ENCODE measurements at regions not wholly inside any gene's neighbourhood (a gene's known extent, or its start where the extent isn't known, plus 50 kb on each side); places are given as distances from the start of the nearest gene placed in this dataset.

DNA sequence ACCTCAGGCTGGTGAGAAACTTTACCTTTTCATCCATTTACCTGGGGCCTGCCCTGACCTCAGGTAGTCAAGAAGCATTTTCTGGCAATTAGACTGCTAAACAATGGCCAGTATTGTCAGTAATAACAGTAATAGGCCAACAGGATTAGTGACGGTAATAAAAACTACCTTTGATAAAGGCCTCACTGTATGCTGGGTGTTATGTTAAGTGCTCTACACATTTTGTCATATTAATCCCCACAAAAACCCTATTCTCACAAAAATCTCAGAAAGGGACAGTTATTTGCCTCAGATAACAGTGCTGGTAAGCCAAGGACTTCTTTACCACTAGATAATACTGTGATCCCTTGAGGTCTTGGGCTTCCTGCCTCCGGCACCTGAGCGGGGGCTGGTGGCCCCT is 191.4 kb downstream of the FOXD2 start:
- Mint-ChIP-seq H3K4me3 (no peak overlapping the region), H3K4me1 (ENCODE audit: low read depth) (no peaks in the 10 kb centered on the region), H3K36me3 (ENCODE audit: low read depth) (no peaks in the 10 kb centered on the region), H3K27me3 (peaks cover 6% of the 10 kb centered on the region), H3K9me3 (no peaks in the 10 kb centered on the region), H3K27ac (no peak overlapping the region)

DNA sequence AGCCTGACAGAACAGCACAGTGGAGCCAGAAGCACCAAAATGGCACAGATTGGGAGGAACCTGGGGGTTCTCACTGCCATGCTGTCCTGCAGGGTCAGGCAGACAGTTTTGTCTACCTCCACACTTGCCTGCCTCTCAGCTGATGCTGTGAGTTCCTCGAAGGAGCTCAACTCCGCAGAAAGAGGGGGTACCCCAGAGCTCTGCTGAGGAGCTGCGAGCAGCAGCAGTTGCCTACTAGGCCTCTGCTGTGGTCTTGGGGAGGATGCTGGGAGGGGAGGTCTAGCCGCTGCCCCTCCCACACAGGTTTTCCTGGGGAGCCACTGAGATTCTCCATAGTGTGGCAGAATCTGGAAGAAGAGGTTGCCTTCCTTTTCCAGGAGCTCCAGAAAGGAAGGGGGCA is 192.5 kb downstream of the FOXD2 start:
- no peaks in the 10 kb centered on the region for H3K36me3 Mint-ChIP-seq (ENCODE audit: low read depth)
- H3K27ac Mint-ChIP-seq: no peak overlapping the region
- H3K4me3 Mint-ChIP-seq: no peak overlapping the region
- H3K4me1 Mint-ChIP-seq (ENCODE audit: low read depth): no peaks in the 10 kb centered on the region
- peaks cover 6% of the 10 kb centered on the region for H3K27me3 Mint-ChIP-seq
- H3K9me3 Mint-ChIP-seq: no peaks in the 10 kb centered on the region

DNA sequence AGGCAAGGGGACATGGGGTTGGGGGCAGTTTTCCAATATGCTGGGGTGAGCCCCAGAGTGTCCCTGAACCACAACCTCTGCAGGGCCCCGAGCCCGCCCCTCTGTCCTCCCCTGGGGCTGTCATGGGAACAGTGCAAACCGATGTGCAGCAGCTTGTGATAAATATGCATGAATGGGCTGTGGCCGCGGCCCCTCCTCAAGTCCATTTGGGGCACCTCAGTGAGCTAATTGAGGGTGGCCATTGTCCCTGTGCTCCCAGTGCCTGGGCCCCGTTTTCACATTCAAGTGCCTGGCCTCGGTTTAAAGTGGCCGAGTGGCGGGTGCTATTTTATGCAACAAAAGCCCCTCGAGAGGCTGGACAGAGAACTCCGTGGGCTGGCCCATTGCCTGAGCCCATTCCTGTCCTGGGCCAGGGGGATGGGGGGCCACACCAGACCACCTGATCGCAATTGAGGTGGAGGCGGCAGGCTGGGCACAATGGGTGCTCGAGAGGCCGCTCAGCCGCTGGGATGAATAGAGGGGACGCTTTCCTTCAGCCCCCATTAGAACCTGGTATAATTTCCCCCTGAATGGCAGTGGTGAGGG is 193.7 kb downstream of the FOXD2 start:
- Mint-ChIP-seq H3K27ac (no peak overlapping the region), H3K4me1 (ENCODE audit: low read depth) (no peaks in the 10 kb centered on the region), H3K4me3 (no peak overlapping the region), H3K36me3 (ENCODE audit: low read depth) (no peaks in the 10 kb centered on the region), H3K9me3 (no peaks in the 10 kb centered on the region), H3K27me3 (peaks cover 8% of the 10 kb centered on the region)

DNA sequence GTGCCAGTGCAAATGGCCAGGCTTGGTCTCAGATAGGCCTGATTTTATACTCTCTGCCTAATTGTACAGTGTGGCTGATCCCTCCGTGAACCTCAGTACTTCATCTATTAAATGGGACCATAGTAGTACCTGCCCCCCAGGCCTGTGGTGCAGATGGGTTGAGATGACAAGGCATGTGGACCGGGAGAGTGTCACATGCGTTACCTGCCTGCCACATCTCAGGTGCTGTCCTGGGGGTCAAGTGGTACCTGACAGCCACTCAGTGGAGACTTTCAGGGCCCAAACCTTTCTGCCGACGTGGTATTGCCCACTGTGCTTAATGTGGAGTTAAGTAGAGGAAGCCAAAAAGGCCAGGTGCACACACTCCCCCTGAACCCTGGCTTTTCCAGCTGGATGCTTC is 197.3 kb downstream of the FOXD2 start:
- H3K27me3 Mint-ChIP-seq: peaks cover 7% of the 10 kb centered on the region
- H3K36me3 Mint-ChIP-seq (ENCODE audit: low read depth): no peaks in the 10 kb centered on the region
- no peaks in the 10 kb centered on the region for H3K4me1 Mint-ChIP-seq (ENCODE audit: low read depth)
- H3K4me3 Mint-ChIP-seq: no peak overlapping the region
- no peaks in the 10 kb centered on the region for H3K9me3 Mint-ChIP-seq
- H3K27ac Mint-ChIP-seq: no peak overlapping the region

DNA sequence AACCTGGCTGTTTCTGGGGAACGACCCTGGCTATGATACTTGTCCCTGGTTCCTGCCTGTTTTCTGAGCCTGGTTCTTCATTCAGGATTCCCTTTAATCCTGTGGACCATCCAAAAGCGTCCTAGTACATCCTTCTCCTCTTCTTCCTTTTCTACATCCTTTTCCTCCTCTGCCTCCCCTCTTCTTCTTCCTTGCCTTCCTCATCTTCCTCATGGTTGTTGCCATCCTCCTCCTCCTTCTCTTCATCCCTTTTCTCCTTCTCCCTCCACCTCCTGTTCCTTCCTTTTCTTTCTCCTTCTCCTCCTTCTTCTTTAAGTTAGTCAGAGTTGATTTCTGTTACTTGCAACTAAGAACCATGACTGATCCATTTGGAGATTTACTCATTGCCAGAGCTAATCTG is 197.8 kb downstream of the FOXD2 start:
- Mint-ChIP-seq H3K36me3 (ENCODE audit: low read depth) (no peaks in the 10 kb centered on the region), H3K27ac (no peak overlapping the region), H3K4me3 (no peak overlapping the region), H3K27me3 (peaks cover 7% of the 10 kb centered on the region), H3K9me3 (no peaks in the 10 kb centered on the region), H3K4me1 (ENCODE audit: low read depth) (no peaks in the 10 kb centered on the region)

DNA sequence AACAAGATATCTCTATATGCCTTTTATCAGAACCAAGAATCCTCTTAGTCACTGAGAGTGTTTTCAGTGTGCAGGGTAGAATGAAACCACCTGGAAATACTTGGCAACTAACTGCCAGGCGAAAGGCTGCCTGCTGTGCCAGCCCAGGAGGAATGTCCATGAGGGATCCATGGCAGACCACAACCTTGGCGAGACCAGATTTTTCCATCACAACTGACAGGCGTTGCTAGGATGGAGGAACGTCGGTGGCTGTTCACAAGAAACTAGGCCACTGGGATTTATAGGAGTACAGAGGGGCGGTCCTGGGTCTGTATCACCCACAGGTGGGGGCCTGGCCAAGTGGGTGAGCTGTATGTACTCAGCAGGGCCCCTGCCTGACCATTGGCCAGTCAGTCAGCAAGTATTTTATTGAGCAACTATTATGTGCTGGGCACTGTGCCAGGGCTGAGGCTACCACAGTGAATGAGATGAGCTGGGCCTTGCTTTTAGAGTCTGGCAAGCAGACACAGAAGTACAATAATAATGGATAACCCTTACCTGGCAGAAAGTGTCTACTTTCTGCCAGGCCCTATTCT is 199.4 kb downstream of the FOXD2 start:
- H3K4me1 Mint-ChIP-seq (ENCODE audit: low read depth): no peaks in the 10 kb centered on the region
- no peaks in the 10 kb centered on the region for H3K36me3 Mint-ChIP-seq (ENCODE audit: low read depth)

DNA sequence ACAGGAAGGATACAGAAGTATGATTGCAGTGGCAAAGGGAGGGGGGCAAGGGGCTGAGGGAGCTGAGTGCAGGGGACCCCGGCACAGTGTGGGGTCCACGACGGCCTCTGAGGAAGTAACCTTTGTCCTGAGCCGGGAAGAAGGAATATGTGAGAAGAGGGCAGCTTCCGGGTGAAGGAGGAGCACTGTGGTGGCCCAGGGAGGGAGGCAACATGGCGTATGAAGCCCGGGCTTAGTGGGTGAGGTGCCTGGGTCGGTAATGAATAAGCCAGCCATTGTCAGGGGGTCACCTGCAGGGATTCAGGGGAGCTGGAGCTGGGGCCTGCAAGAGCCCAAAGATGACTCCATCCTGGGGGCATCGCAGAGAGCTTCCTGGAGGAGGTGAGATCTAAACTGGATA is 200.4 kb downstream of the FOXD2 start:
- H3K9me3 Mint-ChIP-seq: no peaks in the 10 kb centered on the region
- no peaks in the 10 kb centered on the region for H3K4me1 Mint-ChIP-seq (ENCODE audit: low read depth)
- no peaks in the 10 kb centered on the region for H3K36me3 Mint-ChIP-seq (ENCODE audit: low read depth)
- H3K4me3 Mint-ChIP-seq: no peak overlapping the region
- peaks cover 12% of the 10 kb centered on the region for H3K27me3 Mint-ChIP-seq
- H3K27ac Mint-ChIP-seq: no peak overlapping the region

More for the DNA sequence above, 199.4 kb downstream of the FOXD2 start:
- Mint-ChIP-seq H3K4me3 (no peak overlapping the region), H3K27me3 (peaks cover 8% of the 10 kb centered on the region), H3K27ac (no peak overlapping the region), H3K9me3 (no peaks in the 10 kb centered on the region)

DNA sequence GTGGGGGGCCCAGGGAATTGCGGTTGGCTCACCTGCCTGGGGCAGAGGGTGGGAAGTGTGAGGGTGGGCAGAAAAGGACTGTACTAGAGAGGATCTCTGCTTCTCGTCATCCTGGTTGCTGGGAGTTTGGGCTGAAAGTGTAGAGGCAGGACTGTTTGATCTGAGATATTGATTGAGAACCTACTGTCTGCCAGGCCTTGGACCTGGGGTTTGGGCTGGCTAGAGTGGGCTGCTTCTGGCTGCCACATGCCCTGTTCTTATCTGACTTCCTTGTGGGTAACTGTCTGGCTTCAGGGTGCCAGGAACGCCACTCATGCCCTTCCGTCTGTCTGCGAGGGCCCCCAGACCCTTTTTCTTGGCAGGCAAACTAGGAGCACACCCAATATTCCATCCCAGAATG is 200.9 kb downstream of the FOXD2 start:
- no peak overlapping the region for H3K4me3 Mint-ChIP-seq
- no peaks in the 10 kb centered on the region for H3K4me1 Mint-ChIP-seq (ENCODE audit: low read depth)
- H3K36me3 Mint-ChIP-seq (ENCODE audit: low read depth): no peaks in the 10 kb centered on the region

DNA sequence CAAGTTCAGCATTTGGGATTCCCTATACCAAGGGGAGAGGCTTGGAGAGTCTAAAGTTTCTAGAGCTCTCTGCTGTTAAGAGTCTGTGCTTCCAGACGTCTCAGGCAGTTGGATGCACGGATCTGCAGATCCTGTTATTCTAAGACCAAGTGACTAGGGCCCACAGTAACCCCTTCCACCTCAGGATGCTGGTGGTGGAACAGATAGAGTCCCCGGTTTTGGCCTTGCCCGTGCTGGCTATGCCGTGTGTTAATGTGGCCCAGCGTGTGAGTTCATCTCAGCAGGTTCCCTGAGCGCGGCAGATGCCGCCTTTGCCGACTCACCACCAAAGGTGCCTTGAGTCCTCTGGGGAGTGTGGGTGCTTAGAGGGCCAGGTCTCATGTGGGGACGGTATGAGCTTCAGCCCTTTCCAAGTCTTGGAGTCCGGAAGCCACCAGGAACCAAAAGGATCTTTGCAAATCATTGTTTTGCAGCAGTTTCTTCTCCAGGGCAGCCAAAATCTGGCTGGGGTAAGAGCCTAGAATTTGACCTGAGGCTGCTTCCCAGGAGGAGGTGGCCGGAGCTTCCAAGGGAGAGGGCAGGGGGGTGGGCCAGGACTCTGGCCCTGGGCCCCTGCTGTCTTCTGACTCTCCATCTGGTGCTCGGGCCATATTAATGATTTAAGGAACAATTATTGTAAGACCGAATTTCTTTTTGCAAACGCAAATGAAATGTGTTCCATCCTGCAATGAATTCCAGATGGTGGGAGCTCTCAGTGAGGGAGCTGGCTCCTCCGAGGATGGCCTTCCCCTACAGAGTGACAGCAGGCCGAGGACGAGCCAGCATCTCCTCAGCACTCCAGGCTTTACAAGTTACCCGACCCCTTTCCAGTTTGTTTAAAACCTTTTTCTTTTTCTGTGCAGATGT is 205.7 kb downstream of the FOXD2 start:
- Mint-ChIP-seq H3K4me1 (ENCODE audit: low read depth) (no peaks in the 10 kb centered on the region), H3K36me3 (ENCODE audit: low read depth) (no peaks in the 10 kb centered on the region), H3K9me3 (no peaks in the 10 kb centered on the region), H3K4me3 (no peak overlapping the region), H3K27ac (no peak overlapping the region), H3K27me3 (peaks cover 8% of the 10 kb centered on the region)

More for the DNA sequence above, 200.9 kb downstream of the FOXD2 start:
- H3K9me3 Mint-ChIP-seq: no peaks in the 10 kb centered on the region
- no peak overlapping the region for H3K27ac Mint-ChIP-seq
- H3K27me3 Mint-ChIP-seq: peaks cover 12% of the 10 kb centered on the region

DNA sequence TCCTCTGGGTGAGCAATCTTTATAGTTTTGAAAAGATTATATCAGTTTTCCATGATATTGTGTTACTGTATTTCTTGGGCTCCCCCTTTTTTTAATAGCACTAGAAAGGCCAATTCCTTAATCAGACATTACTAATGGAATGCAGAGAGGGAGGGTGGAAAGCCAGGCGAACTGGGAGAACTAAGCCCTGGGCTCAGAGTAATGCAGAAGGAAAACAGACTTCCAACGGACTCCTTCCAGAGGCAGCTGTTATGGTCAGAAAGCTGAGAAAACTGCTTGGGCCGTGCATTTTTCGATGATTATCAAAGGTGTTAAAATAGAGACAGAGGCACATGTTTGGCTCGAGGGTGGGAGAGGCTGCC is 206.3 kb downstream of the FOXD2 start:
- H3K36me3 Mint-ChIP-seq (ENCODE audit: low read depth): no peaks in the 10 kb centered on the region

DNA sequence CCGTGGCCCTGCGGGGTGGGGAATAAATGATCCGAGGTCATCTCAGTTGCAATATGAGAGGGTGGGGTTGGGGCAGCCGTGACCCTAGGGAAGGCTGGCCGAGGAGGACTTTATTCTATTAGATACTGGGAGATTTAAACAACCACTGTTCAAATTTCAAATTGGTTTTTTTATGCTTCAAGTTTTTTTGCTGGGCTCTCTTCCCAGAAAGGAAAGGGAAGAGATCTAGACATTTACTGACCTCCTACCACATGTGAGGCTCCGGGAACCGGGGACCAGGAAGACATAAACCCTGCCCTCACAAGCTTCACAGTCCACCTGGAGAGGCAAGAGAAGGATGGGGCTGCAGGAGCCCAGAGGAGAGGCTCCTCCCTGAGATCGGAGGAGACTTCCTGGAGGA is 207.3 kb downstream of the FOXD2 start:
- Mint-ChIP-seq H3K9me3 (no peaks in the 10 kb centered on the region), H3K36me3 (ENCODE audit: low read depth) (no peaks in the 10 kb centered on the region), H3K27me3 (peaks cover 5% of the 10 kb centered on the region), H3K27ac (no peak overlapping the region), H3K4me3 (no peak overlapping the region), H3K4me1 (ENCODE audit: low read depth) (no peaks in the 10 kb centered on the region)

More for the DNA sequence above, 206.3 kb downstream of the FOXD2 start:
- H3K27me3 Mint-ChIP-seq: peaks cover 8% of the 10 kb centered on the region
- H3K27ac Mint-ChIP-seq: no peak overlapping the region
- no peaks in the 10 kb centered on the region for H3K4me1 Mint-ChIP-seq (ENCODE audit: low read depth)
- no peak overlapping the region for H3K4me3 Mint-ChIP-seq
- no peaks in the 10 kb centered on the region for H3K9me3 Mint-ChIP-seq

DNA sequence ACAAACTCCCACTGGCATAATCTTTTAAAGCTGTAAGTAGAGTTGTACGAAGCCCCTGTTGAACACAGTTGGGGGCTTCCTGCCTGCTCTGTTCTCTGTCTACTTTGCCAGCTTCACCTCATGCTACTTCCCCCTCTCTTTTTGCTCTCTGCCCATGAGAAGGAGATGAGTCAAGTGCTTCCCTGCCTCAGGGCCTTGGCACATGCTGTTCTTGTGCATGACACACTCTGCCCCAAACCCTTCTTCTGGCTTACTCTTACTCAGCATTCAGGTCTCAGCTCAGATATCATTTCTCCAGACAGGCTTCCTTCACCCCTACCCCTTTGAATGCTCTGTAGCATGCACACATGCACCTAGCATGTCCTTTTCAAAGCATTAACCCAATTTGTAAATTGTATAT is 208.8 kb downstream of the FOXD2 start:
- H3K27ac Mint-ChIP-seq: no peak overlapping the region
- H3K36me3 Mint-ChIP-seq (ENCODE audit: low read depth): no peaks in the 10 kb centered on the region
- no peaks in the 10 kb centered on the region for H3K4me1 Mint-ChIP-seq (ENCODE audit: low read depth)
- peaks cover 5% of the 10 kb centered on the region for H3K27me3 Mint-ChIP-seq
- H3K4me3 Mint-ChIP-seq: no peak overlapping the region
- no peaks in the 10 kb centered on the region for H3K9me3 Mint-ChIP-seq

DNA sequence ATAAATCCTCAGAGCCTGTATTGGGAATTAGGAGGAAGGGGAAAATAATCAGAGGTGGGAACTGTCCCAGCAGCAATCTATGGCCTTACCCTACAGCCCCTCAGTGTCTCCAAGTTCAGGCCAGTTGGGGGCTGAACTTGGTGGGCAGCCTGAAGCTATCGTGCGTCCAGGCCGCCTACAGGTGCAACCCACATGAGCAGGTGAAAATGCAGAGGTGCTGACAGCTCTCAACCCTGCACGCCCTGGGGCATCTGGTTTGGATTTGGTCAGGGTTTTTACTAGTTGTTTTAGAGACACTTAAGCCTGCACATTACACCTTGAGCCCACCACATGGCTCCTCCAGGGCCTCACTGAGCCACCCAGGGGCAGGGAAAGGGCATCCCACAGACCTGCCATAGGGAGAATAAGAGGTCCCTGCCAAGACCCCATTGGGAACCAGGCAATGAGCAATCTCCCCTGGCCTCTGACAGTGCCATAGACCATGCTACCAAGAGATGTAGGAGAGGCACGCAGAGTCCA is 209.5 kb downstream of the FOXD2 start:
- Mint-ChIP-seq H3K27me3 (peaks cover 2% of the 10 kb centered on the region), H3K4me3 (no peak overlapping the region), H3K4me1 (ENCODE audit: low read depth) (no peaks in the 10 kb centered on the region), H3K36me3 (ENCODE audit: low read depth) (no peaks in the 10 kb centered on the region), H3K27ac (no peak overlapping the region), H3K9me3 (no peaks in the 10 kb centered on the region)

DNA sequence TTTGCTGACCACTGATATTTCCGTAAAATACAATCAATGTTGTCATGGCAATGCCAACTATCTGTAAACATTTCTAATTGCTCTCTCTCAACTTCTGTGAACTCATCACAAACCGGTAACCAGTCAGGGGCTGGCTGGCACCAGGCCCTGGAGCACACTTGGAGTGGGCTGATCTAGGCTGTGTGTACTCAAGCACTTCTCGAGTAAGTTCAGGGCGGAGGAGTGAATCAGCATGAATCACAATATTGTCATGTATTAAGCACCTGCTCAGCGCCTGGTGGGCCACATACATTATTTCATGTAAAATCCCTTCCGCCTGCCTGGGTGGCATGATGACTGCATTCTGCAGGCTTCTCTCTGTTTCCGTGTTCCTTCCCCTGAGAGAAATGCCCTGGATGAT is 212.4 kb downstream of the FOXD2 start:
- H3K27ac Mint-ChIP-seq: no peak overlapping the region
- H3K4me3 Mint-ChIP-seq: no peak overlapping the region
- H3K9me3 Mint-ChIP-seq: no peaks in the 10 kb centered on the region
- no peaks in the 10 kb centered on the region for H3K4me1 Mint-ChIP-seq (ENCODE audit: low read depth)
- peaks cover 5% of the 10 kb centered on the region for H3K27me3 Mint-ChIP-seq
- no peaks in the 10 kb centered on the region for H3K36me3 Mint-ChIP-seq (ENCODE audit: low read depth)

DNA sequence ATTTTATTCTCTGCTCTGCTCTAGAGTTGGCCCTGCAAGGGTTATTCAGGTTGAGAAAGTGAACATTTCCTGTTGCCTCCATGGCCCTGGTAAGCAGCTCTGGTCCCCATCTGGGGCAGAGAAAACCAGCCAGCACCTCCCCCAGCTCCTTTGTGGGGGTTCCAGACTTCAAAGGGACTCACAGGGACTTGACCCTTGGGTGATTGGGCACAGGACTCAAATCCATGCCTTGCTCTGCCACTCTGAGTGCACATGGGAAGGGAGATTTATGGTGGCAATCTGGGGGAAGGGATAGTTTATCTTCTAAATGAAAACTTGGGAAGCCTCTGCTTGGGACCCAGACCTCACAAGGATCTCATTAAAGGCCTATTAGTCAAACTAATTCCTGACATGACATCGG is 212.8 kb downstream of the FOXD2 start:
- no peaks in the 10 kb centered on the region for H3K9me3 Mint-ChIP-seq
- H3K27me3 Mint-ChIP-seq: peaks cover 5% of the 10 kb centered on the region
- H3K36me3 Mint-ChIP-seq (ENCODE audit: low read depth): no peaks in the 10 kb centered on the region
- no peak overlapping the region for H3K4me3 Mint-ChIP-seq
- no peaks in the 10 kb centered on the region for H3K4me1 Mint-ChIP-seq (ENCODE audit: low read depth)
- H3K27ac Mint-ChIP-seq: no peak overlapping the region

Measured in stimulated activated naive CD8-positive, alpha-beta T cell treated with anti-CD3 and anti-CD28 coated beads, Interleukin-15, Interleukin-2, amounts not matched to agents 100 ng/mL and 50 ng/mL, for 24 hours (primary cell).